ENCODE measurements at regions not wholly inside any gene's neighbourhood (a gene's known extent, or its start where the extent isn't known, plus 50 kb on each side); places are given as distances from the start of the nearest gene placed in this dataset.
"Not testable (repeated sequence)": the region's sequence is repeated elsewhere in the genome, so short reads cannot be mapped to it uniquely, and the experiment has no call there.

- ChIA-PET CTCF (no interaction called here), POLR2A (no interaction called here)
- no peak for DNase-seq (ENCODE audit: extremely low spot score)
- TF ChIP-seq CTCF (IDR thresholded peaks at IDR 0.05; ENCODE audit: control extremely low read depth, extremely low read depth, low read depth, missing control alignments) = no peak
Observed at GRCh38 chr9:28136113-28136512, 562.8 kb upstream of the C9orf72 start.

GRCh38 chr9:28147430-28147829 is 574.1 kb upstream of the C9orf72 start:
- CTCF ChIA-PET; POLR2A ChIA-PET; DNase-seq (ENCODE audit: extremely low spot score): not testable (repeated sequence)

GRCh38 chr9:28147923-28148597 is 574.8 kb upstream of the C9orf72 start:
- POLR2A ChIA-PET; DNase-seq (ENCODE audit: extremely low spot score); CTCF ChIA-PET: not testable (repeated sequence)

GRCh38 chr9:28149361-28150050 is 576.2 kb upstream of the C9orf72 start:
- CTCF ChIA-PET; DNase-seq (ENCODE audit: extremely low spot score); POLR2A ChIA-PET: not testable (repeated sequence)

- ChIA-PET POLR2A (no interaction called here), CTCF (no interaction called here)
- DNase-seq (ENCODE audit: extremely low spot score) = no peak
- TF ChIP-seq CTCF (IDR thresholded peaks at IDR 0.05; ENCODE audit: control extremely low read depth, extremely low read depth, low read depth, missing control alignments) = no peak
Observed at GRCh38 chr9:28155067-28155466, 581.8 kb upstream of the C9orf72 start.

- CTCF ChIA-PET = no interaction called here
- no peak for DNase-seq (ENCODE audit: extremely low spot score)
- POLR2A ChIA-PET = no interaction called here
- TF ChIP-seq CTCF (IDR thresholded peaks at IDR 0.05; ENCODE audit: control extremely low read depth, extremely low read depth, low read depth, missing control alignments) = no peak
Observed at GRCh38 chr9:28155671-28156070, 582.4 kb upstream of the C9orf72 start.

GRCh38 chr9:28158451-28158850 is 585.2 kb upstream of the C9orf72 start:
- no peak for TF ChIP-seq CTCF (IDR thresholded peaks at IDR 0.05; ENCODE audit: control extremely low read depth, extremely low read depth, low read depth, missing control alignments)
- CTCF ChIA-PET = no interaction called here
- DNase-seq (ENCODE audit: extremely low spot score) = no peak
- POLR2A ChIA-PET = no interaction called here

GRCh38 chr9:28163619-28164018 is 590.3 kb upstream of the C9orf72 start:
- ChIA-PET POLR2A (no interaction called here), CTCF (interaction anchor here (1.1 kb wide), 1 partner anchor 10 kb away, joined by 3 read pairs; no protein-coding TSS in a partner anchor)
- DNase-seq (ENCODE audit: extremely low spot score) = no peak
- no peak for TF ChIP-seq CTCF (IDR thresholded peaks at IDR 0.05; ENCODE audit: control extremely low read depth, extremely low read depth, low read depth, missing control alignments)

Measured in GM10248 (cell line).